ENCODE measurements at regions not wholly inside any gene's neighbourhood (a gene's known extent, or its start where the extent isn't known, plus 50 kb on each side); places are given as distances from the start of the nearest gene placed in this dataset.

GRCh38 chr6:79410806-79411205, 126.4 kb downstream of the LCA5 start:
- no peak for TF ChIP-seq CTCF (IDR thresholded peaks at IDR 0.05)
- no peak for TF ChIP-seq ZNF121 (CRISPR knock-in tag; IDR thresholded peaks at IDR 0.05)
- no peak for TF ChIP-seq STAT6 (CRISPR knock-in tag; conservative IDR thresholded peaks at IDR 0.05; ENCODE audit: low read depth)
- no peak for TF ChIP-seq TCF7 (CRISPR knock-in tag; IDR thresholded peaks at IDR 0.05; ENCODE audit: low read depth)
- no peak for TF ChIP-seq NR2C2 (CRISPR knock-in tag; IDR thresholded peaks at IDR 0.05)
- TF ChIP-seq FOXJ3 (CRISPR knock-in tag; IDR thresholded peaks at IDR 0.05; ENCODE audit: borderline replicate concordance) = no peak
- TF ChIP-seq, protein P1, sequence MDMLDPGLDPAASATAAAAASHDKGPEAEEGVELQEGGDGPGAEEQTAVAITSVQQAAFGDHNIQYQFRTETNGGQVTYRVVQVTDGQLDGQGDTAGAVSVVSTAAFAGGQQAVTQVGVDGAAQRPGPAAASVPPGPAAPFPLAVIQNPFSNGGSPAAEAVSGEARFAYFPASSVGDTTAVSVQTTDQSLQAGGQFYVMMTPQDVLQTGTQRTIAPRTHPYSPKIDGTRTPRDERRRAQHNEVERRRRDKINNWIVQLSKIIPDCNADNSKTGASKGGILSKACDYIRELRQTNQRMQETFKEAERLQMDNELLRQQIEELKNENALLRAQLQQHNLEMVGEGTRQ (CRISPR knock-in tag; IDR thresholded peaks at IDR 0.05) = no peak
- TF ChIP-seq HMGXB4 (CRISPR knock-in tag; IDR thresholded peaks at IDR 0.05) = no peak
- TF ChIP-seq KAT7 (CRISPR knock-in tag; IDR thresholded peaks at IDR 0.05; ENCODE audit: borderline replicate concordance) = no peak
